Keratinocyte (primary cell): ENCODE measurements at regions not wholly inside any gene's neighbourhood (a gene's known extent, or its start where the extent isn't known, plus 50 kb on each side); places are given as distances from the start of the nearest gene placed in this dataset.

Experiments
- DNase-seq: peaks from one replicate; pipeline ENCODE4 v3.0.0-alpha.2; 2011; ENCODE audit warnings: low read depth, missing footprints, low spot score
- FAIRE-seq: peaks from 2 replicates; lab custom pipeline; 2011; peaks lifted over from hg19 to GRCh38; lab: Jason Lieb, UNC
- H2AFZ ChIP-seq: 2 replicates; pipeline ENCODE4 v1.6.0; 2012; ENCODE audit warnings: low read length, control low read depth, inconsistent platforms; ENCODE audit not compliant: control insufficient read depth
- H3K27ac ChIP-seq: 2 replicates; pipeline ENCODE4 v1.5.1; 2011; ENCODE audit warnings: low read length; ENCODE audit not compliant: control insufficient read depth, insufficient read depth
- H3K27me3 ChIP-seq: 3 replicates; pipeline ENCODE4 v1.6.0; 2011; ENCODE audit warnings: low read length; ENCODE audit not compliant: control insufficient read depth, insufficient read depth; ENCODE audit errors: extremely low read depth
- H3K36me3 ChIP-seq, 2 experiments: 2 replicates in 1 of 2; 3 replicates in 1 of 2; pipeline ENCODE4 v1.5.1; 2011; ENCODE audit warnings: low read length in 2 of 2, mild to moderate bottlenecking in 1 of 2; ENCODE audit not compliant: control insufficient read depth in 2 of 2, insufficient read depth in 2 of 2; ENCODE audit errors: extremely low read depth in 1 of 2
- H3K4me1 ChIP-seq: 3 replicates; pipeline ENCODE4 v1.5.1; 2011; ENCODE audit warnings: low read length; ENCODE audit not compliant: control insufficient read depth, insufficient read depth; ENCODE audit errors: extremely low read depth
- H3K4me2 ChIP-seq: 3 replicates; pipeline ENCODE4 v1.6.0; 2011; ENCODE audit warnings: low read depth, low read length; ENCODE audit not compliant: control insufficient read depth, insufficient read depth; ENCODE audit errors: extremely low read depth
- H3K4me3 ChIP-seq, 3 experiments: fragments of 200-600 bp in 1 of 3; sonication (generic) in 1 of 3; 2 replicates in 2 of 3; 3 replicates in 1 of 3; pipeline ENCODE4 v1.5.1; 2011 to 2016; ENCODE audit warnings: low read length in 3 of 3, mild to moderate bottlenecking in 3 of 3, control low read depth in 2 of 3, inconsistent platforms in 1 of 3, low read depth in 1 of 3, mixed read lengths in 1 of 3, mixed run types in 1 of 3, moderate library complexity in 1 of 3; ENCODE audit not compliant: control insufficient read depth in 2 of 3, insufficient read depth in 2 of 3; ENCODE audit errors: extremely low read depth in 1 of 3
- H3K79me2 ChIP-seq: 2 replicates; pipeline ENCODE4 v1.6.0; 2012; ENCODE audit warnings: low read length; ENCODE audit not compliant: control insufficient read depth, insufficient read depth
- H3K9ac ChIP-seq: 3 replicates; pipeline ENCODE4 v1.6.0; 2011; ENCODE audit warnings: low read length; ENCODE audit not compliant: control insufficient read depth, insufficient read depth; ENCODE audit errors: extremely low read depth
- H3K9me1 ChIP-seq: 3 replicates; pipeline ENCODE4 v1.6.0; 2011; ENCODE audit warnings: low read length; ENCODE audit not compliant: control insufficient read depth, insufficient read depth; ENCODE audit errors: extremely low read depth
- H3K9me3 ChIP-seq: 2 replicates; pipeline ENCODE4 v1.5.1; 2012; ENCODE audit warnings: low read depth, low read length; ENCODE audit not compliant: control insufficient read depth
- H4K20me1 ChIP-seq: 3 replicates; pipeline ENCODE4 v1.6.0; 2011; ENCODE audit warnings: low read length; ENCODE audit not compliant: control insufficient read depth, insufficient read depth; ENCODE audit errors: extremely low read depth
- CTCF ChIP-seq, 3 experiments: IDR thresholded peaks in 1 of 3; conservative IDR thresholded peaks in 1 of 3; optimal IDR thresholded peaks in 1 of 3; 2 replicates in 2 of 3; 3 replicates in 1 of 3; pipeline versions ENCODE3 to v1.5.1; 2011; ENCODE audit warnings: low read length in 3 of 3, mild to moderate bottlenecking in 3 of 3, moderate library complexity in 2 of 3, control low read depth in 1 of 3, inconsistent platforms in 1 of 3; ENCODE audit not compliant: insufficient read depth in 2 of 3; ENCODE audit errors: extremely low read depth in 1 of 3
- EZH2 ChIP-seq: IDR thresholded peaks from one replicate; pipeline ENCODE4 v1.6.1; 2012; ENCODE audit warnings: inconsistent platforms, mild to moderate bottlenecking, low read length, moderate library complexity
- dilution Hi-C: fragments of 300-500 bp; cut with MboI; formaldehyde crosslinking; loops from one replicate; pipeline ENCODE4 v1.7.0; 2020; ENCODE audit warnings: low sequenced_read_pairs; ENCODE audit not compliant: extremely low pct_ligation_motif_present

- Histone ChIP-seq H2AFZ (no peak overlapping the region), H3K9ac (no peak overlapping the region), H3K4me2 (no peak overlapping the region), H3K9me3 (no peaks in the 10 kb centered on the region), H3K9me1 (no peaks in the 10 kb centered on the region), H3K27ac (no peak overlapping the region), H3K36me3 (no peaks in the 10 kb centered on the region), H3K4me1 (no peaks in the 10 kb centered on the region), H3K27me3 (no peaks in the 10 kb centered on the region), H3K79me2 (no peaks in the 10 kb centered on the region), H4K20me1 (no peaks in the 10 kb centered on the region), H3K4me3 (no peak overlapping the region)
- TF ChIP-seq CTCF (optimal IDR thresholded peaks at IDR 0.05 in 1 of 3, IDR thresholded peaks at IDR 0.05 in 1 of 3, conservative IDR thresholded peaks at IDR 0.05 in 1 of 3; ENCODE audit: extremely low read depth in 1 of 3, insufficient read depth in 2 of 3, low read length in 3 of 3): no peak
- TF ChIP-seq EZH2: no peak
- DNase-seq (no peak), FAIRE-seq (no peak)
- dilution Hi-C loops: no loop called here
Observed at GRCh38 chr3:6512172-6512800, 348.6 kb upstream of the GRM7 start.

- Histone ChIP-seq H3K9me1 (no peaks in the 10 kb centered on the region), H3K9ac (no peak overlapping the region), H2AFZ (no peak overlapping the region), H3K9me3 (no peaks in the 10 kb centered on the region), H4K20me1 (no peaks in the 10 kb centered on the region), H3K4me3 (no peak overlapping the region), H3K27me3 (no peaks in the 10 kb centered on the region), H3K4me1 (no peaks in the 10 kb centered on the region), H3K4me2 (no peak overlapping the region), H3K79me2 (no peaks in the 10 kb centered on the region), H3K27ac (no peak overlapping the region), H3K36me3 (no peaks in the 10 kb centered on the region)
- FAIRE-seq (no peak), DNase-seq (no peak)
- dilution Hi-C loops: no loop called here
- TF ChIP-seq CTCF (optimal IDR thresholded peaks at IDR 0.05 in 1 of 3, IDR thresholded peaks at IDR 0.05 in 1 of 3, conservative IDR thresholded peaks at IDR 0.05 in 1 of 3; ENCODE audit: extremely low read depth in 1 of 3, insufficient read depth in 2 of 3, low read length in 3 of 3): no peak
Observed at GRCh38 chr3:6516143-6516542, 344.8 kb upstream of the GRM7 start.
